ENCODE measurements at regions not wholly inside any gene's neighbourhood (a gene's known extent, or its start where the extent isn't known, plus 50 kb on each side); places are given as distances from the start of the nearest gene placed in this dataset.

- WGBS, 5 donors, result 78 to 91% (median 89%) methylated on average over 10 of the region's 10 CpGs
- H3K4me3 ChIP-seq, result no peak overlapping the region
- no peak for DNase-seq
- TF ChIP-seq POLR2A (IDR thresholded peaks at IDR 0.05) (no peak), CTCF (IDR thresholded peaks at IDR 0.05 in 8 of 11, conservative IDR thresholded peaks at IDR 0.05 in 3 of 11) (no peak), POLR2AphosphoS5 (IDR thresholded peaks at IDR 0.05) (no peak)
- no peaks in the 10 kb centered on the region for H3K9me3 ChIP-seq
- no peaks in the 10 kb centered on the region for H3K36me3 ChIP-seq
- H3K4me1 ChIP-seq, result no peaks in the 10 kb centered on the region
- no peaks in the 10 kb centered on the region for H3K27me3 ChIP-seq (replicated peaks in 1 of 7)
- no peak overlapping the region for H3K27ac ChIP-seq
- intact Hi-C loops (cut with DNase I; ENCODE audit: low total_unique reads), result no loop called here
Observed at GRCh38 chr4:38287101-38287851, 327.1 kb downstream of the PTTG2 start.

GRCh38 chr4:38289553-38289952 is 329.4 kb downstream of the PTTG2 start:
- Histone ChIP-seq H3K4me1 (no peaks in the 10 kb centered on the region), H3K9me3 (peaks cover 0 to 21% (median 17%) of the 10 kb centered on the region in 8 donors), H3K27ac (no peak overlapping the region), H3K4me3 (no peak overlapping the region), H3K36me3 (no peaks in the 10 kb centered on the region), H3K27me3 (replicated peaks in 1 of 7) (no peaks in the 10 kb centered on the region)
- no peak for DNase-seq
- intact Hi-C loops (cut with DNase I; ENCODE audit: low total_unique reads), result no loop called here
- TF ChIP-seq POLR2AphosphoS5 (IDR thresholded peaks at IDR 0.05) (no peak), CTCF (IDR thresholded peaks at IDR 0.05 in 8 of 11, conservative IDR thresholded peaks at IDR 0.05 in 3 of 11) (no peak), POLR2A (IDR thresholded peaks at IDR 0.05) (no peak)
- WGBS, 5 donors, result 86 to 100% (median 95%) methylated on average over 1 of the region's 1 CpG

- H3K4me1 ChIP-seq, result no peaks in the 10 kb centered on the region
- intact Hi-C loops (cut with DNase I; ENCODE audit: low total_unique reads), result no loop called here
- no peak for DNase-seq
- H3K27me3 ChIP-seq (replicated peaks in 1 of 7), result no peaks in the 10 kb centered on the region
- H3K36me3 ChIP-seq, result no peaks in the 10 kb centered on the region
- no peak overlapping the region for H3K27ac ChIP-seq
- no peak for TF ChIP-seq POLR2AphosphoS5 (IDR thresholded peaks at IDR 0.05)
- TF ChIP-seq POLR2A (IDR thresholded peaks at IDR 0.05), result no peak
- 33 to 49% (median 35%) methylated on average over 3 of the region's 3 CpGs for WGBS, 5 donors
- H3K9me3 ChIP-seq, result peaks cover 0 to 25% (median 17%) of the 10 kb centered on the region in 8 donors
- no peak overlapping the region for H3K4me3 ChIP-seq
Observed at GRCh38 chr4:38290366-38290765, 330.2 kb downstream of the PTTG2 start.

GRCh38 chr4:38290914-38291313 is 330.7 kb downstream of the PTTG2 start:
- intact Hi-C loops (cut with DNase I; ENCODE audit: low total_unique reads), result no loop called here
- TF ChIP-seq POLR2A (IDR thresholded peaks at IDR 0.05) (no peak), CTCF (IDR thresholded peaks at IDR 0.05 in 8 of 11, conservative IDR thresholded peaks at IDR 0.05 in 3 of 11) (no peak)
- WGBS, 5 donors, result 46 to 72% (median 61%) methylated on average over 1 of the region's 1 CpG

More at GRCh38 chr4:38290914-38291313, 330.7 kb downstream of the PTTG2 start:
- Histone ChIP-seq H3K27me3 (replicated peaks in 1 of 7) (no peaks in the 10 kb centered on the region), H3K27ac (no peak overlapping the region), H3K36me3 (no peaks in the 10 kb centered on the region), H3K4me1 (no peaks in the 10 kb centered on the region), H3K9me3 (peaks cover 0 to 30% (median 17%) of the 10 kb centered on the region in 8 donors), H3K4me3 (no peak overlapping the region)
- DNase-seq, result no peak

Measured in spleen (tissue), 11 donors.